Activated T-cell treated with anti-CD3 and anti-CD28 coated beads for 24 hours (primary cell): ENCODE measurements at regions not wholly inside any gene's neighbourhood (a gene's known extent, or its start where the extent isn't known, plus 50 kb on each side); places are given as distances from the start of the nearest gene placed in this dataset.
"Not testable (repeated sequence)": the region's sequence is repeated elsewhere in the genome, so short reads cannot be mapped to it uniquely, and the experiment has no call there.

Experiments used
- DNase-seq: peaks from one replicate; pipeline ENCODE4 v3.0.0-alpha.2; 2020; ENCODE audit warnings: low read depth

DNA sequence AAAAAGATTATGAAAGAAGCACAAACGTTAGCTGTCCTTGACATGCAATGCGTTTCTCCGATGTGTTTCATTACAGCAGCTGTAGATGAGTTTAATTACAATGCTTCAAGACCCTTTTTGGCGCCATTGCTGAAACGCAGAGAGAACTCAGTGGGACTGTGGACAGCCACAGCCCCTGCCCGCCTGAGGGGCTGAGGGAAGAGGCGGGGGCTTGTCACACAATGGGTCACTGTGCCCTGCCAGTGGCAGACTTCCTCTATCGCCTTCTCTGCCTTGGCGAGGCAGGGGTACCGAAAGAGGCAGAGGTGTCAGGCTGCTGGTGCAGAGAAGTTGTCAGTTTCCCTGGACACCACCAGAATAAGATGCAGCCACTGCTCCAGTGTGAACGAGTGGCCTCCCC, 252.0 kb downstream of the NR2F2 start:
- no peak for DNase-seq

GRCh38 chr15:96583671-96584070, 253.2 kb downstream of the NR2F2 start:
- no peak for DNase-seq

DNA sequence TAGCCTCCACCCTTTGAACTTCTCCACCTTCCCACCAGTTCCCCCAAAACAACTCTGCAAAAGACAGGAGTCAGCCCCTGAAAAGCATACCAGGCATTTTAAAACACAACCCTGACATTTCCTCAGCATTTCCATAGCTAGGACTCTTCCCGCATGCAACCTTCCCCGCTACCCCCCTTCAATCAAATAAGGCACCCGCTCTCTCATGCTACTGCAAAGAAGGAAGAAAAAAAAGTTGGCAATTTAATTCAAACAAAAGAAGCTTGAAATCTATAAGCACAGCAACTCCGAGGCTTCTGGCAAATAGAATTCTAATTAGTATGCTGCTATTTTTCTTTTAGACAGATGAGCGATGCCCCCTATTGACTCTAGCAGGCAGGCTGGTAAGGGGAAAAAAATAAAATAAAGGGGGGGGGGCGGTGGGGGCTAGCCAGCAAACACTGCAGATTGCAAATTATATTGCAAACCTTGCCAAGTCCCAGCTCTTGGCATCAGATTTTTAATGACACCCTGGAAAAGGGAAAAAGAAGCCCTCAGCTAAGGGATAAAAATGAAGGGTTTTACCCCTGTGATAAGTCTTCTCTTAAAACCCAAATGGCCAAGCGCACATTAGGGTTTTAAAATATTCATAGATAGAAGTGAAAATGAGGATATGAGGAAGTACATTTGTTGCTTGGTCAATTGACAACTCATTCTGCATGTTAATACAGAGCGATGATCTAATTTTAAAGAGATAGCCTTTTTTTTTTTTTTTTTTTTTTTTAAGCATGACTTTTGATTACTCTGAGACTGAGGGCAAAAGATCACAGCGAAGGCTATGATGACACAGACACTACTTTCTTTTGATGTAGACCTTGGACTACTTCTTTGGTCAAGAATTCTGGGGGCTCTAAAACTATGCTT, 255.2 kb downstream of the NR2F2 start:
- DNase-seq: no peak

DNA sequence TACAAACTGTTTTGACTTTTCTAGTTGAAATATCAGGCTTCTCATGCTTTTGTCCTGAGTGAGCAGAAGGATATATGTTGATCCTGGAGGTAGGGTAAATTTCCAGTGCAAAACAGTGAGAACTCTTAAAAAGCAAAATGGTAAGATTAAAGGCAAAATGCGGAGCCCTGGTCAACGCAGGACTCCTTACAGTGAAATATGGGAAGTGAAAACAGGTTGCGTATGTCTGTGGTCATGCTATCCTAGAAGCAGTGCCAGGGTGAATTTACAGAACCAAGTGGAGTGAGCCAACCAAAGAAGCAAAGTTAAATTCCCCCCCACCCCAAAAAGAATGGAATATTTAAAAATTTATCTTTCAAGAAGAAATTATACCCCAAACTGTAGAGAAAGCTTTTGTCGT, 256.4 kb downstream of the NR2F2 start:
- DNase-seq: no peak

GRCh38 chr15:96589864-96590263, 259.4 kb downstream of the NR2F2 start:
- no peak for DNase-seq

- no peak for DNase-seq
Measured at GRCh38 chr15:96593735-96594134, 263.2 kb downstream of the NR2F2 start.

GRCh38 chr15:96595951-96596350, 265.5 kb downstream of the NR2F2 start:
- DNase-seq: no peak

DNA sequence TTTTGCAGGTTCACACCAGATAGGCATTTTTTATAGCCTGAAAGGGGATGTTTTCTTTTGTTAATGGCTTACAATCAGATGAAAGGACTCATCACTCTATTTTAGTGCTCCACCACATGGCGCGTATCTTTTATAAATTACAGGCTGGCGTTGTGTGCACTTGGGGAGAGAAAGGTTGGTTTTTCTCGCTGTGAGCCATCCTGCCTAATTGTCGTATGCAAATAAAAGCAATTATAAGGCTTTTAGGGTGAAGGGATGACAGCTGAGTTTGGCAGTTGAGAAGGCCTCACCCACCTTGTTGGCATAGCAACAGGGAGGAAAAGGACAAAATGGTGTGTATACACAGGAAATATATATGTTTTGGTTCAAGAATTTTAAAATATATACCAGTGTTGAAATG, 268.0 kb downstream of the NR2F2 start:
- no peak for DNase-seq

DNA sequence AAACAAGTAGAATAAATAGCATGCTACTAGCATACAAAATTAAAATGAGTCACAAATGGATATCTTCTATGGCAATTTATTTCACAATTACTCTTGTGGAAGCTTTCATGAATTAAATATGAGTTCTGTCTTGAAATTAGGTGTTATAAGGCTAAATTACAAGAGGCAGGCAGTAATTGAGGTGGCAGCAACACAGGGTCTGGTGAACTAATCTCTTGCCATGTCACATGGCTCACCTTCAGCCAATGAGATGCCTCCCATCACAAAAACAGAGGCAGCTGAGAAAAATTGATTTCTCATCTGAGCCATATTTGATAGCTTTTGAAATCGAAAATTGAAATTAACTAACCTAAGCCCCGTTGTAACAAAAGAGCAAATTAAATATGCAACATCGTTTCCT, 268.8 kb downstream of the NR2F2 start:
- DNase-seq: no peak

GRCh38 chr15:96600350-96600749, 269.9 kb downstream of the NR2F2 start:
- no peak for DNase-seq

DNA sequence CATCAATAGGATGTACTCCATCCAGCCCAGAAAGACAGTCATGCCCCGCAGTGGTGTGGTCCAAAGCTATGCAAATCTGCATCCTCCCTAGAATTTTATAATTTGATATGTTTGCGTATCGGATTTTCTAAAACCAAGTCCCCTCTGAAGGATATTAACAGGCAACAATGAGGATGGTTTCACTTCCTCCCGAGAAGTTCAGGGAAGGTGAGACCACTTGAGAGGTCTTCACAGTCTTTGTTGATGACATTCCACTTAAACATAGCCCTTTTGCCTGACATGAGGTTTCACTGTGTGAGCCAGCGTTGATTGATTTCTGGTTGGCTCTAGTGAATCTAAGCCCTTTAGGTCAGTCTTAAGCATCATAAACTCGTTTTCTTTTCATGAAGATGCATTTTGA, 276.1 kb downstream of the NR2F2 start:
- no peak for DNase-seq

DNA sequence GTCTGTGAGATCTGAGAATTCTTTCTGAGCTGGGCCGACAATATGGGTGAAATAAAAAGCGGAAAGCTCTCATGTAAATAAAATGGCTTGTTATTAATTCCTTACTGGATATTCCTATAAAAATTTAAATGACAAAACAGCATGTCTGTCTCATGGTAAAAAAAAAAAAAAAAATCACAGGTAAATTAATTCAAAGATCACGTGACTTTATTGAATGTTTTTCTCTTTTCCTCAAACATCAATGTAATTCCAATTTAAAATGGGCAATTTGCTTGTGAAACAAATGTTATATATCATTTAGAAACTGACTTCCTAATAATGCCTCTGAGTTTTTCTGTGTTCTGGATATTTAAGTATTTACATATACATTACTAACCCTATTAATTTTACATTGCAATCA, 280.3 kb downstream of the NR2F2 start:
- no peak for DNase-seq

GRCh38 chr15:96612917-96613316, 282.4 kb downstream of the NR2F2 start:
- DNase-seq: no peak

DNA sequence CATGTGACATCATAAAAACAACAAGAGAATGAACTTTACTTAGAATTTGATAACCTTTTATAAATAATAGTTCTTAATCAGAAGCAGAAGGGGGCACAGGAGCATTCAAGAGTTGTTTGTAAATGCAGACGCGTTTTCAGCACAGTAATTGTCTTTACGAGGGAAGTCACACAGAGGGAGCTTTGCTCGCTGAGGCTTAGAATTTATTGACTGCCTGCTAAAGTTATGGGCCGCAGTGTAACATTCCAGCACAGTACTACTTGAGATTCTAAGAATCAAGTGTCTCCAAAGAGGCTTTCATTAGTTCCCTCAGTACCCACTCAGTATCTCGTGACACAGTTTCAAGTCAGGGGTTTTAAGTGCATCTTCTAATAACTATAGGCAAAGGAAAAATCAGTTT, 288.7 kb downstream of the NR2F2 start:
- DNase-seq: no peak

DNA sequence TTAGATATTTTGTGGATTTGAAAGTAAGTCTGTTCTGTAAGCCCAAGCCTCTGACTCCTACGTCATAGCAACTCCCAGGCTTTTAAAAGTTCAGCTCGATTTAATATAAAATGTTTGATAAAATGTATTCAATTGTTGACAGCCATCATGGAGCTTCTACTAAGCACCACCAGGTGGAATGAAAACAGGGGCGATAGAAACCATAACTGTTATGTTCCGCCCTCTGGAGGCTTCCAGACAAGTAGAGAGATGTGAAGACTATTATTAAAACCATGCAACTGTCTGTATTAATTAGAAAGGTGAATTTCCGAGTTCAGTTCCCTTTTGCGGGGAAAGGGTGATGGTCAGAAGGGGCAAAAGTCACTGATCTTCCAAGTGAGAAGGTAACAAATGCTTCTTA, 292.2 kb downstream of the NR2F2 start:
- no peak for DNase-seq

DNA sequence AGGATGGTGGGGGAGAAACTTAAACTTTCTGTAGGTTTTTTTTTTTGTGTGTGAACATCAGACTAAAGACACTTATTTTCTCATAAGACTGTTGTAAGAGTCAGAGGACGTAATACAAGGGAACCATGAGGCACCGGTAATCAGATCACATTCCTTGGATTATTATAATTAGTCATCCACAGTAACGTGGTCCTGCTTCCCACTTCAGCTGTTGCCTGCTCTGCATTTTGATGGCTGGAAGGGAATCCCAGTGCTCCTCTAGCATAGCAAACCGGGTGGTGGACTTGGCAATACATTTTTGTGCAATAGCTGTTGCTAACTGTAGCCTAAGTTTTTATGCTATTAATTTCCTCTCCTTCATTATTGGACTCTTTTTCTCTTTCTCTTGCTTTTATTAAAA, 294.8 kb downstream of the NR2F2 start:
- no peak for DNase-seq

- no peak for DNase-seq
Measured at GRCh38 chr15:96627031-96627568, 296.6 kb downstream of the NR2F2 start.

DNA sequence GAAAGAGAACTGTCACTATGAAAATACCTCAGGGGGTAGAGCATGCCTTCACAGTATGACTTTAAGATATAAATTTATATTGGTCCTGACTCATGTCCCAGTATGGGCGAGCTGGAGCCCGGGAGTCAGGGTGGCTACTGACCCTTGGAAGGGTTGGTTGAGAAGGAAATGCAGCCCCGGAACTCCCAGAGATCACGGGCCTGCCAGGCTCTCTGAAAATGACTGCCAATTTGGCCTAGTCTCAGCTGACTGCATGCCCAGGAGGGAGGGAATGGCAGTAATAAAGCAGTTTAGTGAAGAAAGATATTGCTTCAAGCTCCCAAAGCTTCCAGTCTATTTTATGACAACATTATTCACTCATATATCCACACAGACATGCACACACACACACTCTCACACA, 299.0 kb downstream of the NR2F2 start:
- no peak for DNase-seq

- no peak for DNase-seq
Measured at GRCh38 chr15:96638793-96639192, 308.3 kb downstream of the NR2F2 start.

DNA sequence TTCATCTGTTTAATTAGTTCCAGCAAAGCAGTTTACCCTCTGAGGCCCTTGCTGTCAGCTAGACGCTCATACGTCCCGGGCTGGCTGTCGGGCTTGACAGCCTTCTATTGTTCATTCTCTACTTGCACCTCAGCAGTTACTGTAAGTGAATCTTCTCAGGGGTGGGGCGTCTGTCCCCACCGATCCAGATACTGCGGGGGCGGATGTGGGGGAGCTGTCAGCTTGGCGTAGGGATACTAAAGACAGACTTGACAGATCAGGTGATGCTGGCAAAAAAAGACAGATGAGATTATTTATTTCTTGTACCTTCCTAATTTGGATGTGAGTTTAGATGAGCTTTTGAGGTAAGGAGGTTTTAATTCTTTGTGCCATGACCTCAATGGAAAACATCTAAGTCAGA, 315.3 kb downstream of the NR2F2 start:
- no peak for DNase-seq

GRCh38 chr15:96648866-96649265, 318.4 kb downstream of the NR2F2 start:
- no peak for DNase-seq

GRCh38 chr15:96657096-96657495, 326.6 kb downstream of the NR2F2 start:
- DNase-seq: no peak

DNA sequence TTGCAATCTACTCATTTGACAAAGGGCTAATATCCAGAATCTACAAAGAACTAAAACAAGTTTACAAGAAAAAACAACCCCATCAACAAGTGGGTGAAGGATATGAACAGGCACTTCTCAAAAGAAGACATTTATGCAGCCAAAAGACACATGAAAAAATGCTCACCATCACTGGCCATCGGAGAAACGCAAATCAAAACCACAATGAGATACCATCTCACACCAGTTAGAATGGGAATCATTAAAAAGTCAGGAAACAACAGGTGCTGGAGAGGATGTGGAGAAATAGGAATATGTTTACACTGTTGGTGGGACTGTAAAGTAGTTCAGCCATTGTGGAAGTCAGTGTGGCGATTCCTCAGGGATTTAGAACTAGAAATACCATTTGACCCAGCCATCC, 336.5 kb downstream of the NR2F2 start:
- DNase-seq: not testable (repeated sequence)

GRCh38 chr15:96670389-96670788, 339.9 kb downstream of the NR2F2 start:
- DNase-seq: no peak
